K562 (cell line): ENCODE measurements at regions not wholly inside any gene's neighbourhood (a gene's known extent, or its start where the extent isn't known, plus 50 kb on each side); places are given as distances from the start of the nearest gene placed in this dataset.

Experiments used
- ATAC-seq: fragments of 200-7000 bp; cut with Tn5 transposase; 3 replicates; pipeline ENCODE4 v1.9.1; 2020; ENCODE audit warnings: moderate library complexity
- BruUV-seq: library from RNA; stranded (reverse); fragments of 400-500 nt; replicated peaks from 2 replicates; lab custom pipeline; 2021; lab: Mats Ljungman, UMichigan
- CTCF ChIA-PET: fragments of 300-600 bp; formaldehyde crosslinking; extraction: SDS; loops from one replicate; lab custom pipeline; 2021; ENCODE audit warnings: low intra/inter-chr PET ratio; lab: Yijun Ruan, JAX
- POLR2A ChIA-PET: fragments of 300-600, 350-650 bp; sonication (Branson Sonifier 250); formaldehyde crosslinking; extraction: SDS; loops from one replicate; lab custom pipeline; 2021; ENCODE audit warnings: antibody characterized with exemption, inconsistent platforms; lab: Yijun Ruan, JAX
- DNase-seq, 4 experiments: peaks; one replicate each; pipeline versions ENCODE4 v3.0.0 to v3.0.0-alpha.2; 2011 to 2018; ENCODE audit warnings: low spot score in 3 of 4, mixed read lengths in 3 of 4; ENCODE audit errors: extremely low read depth in 1 of 4
- FAIRE-seq: peaks from 2 replicates; lab custom pipeline; 2011; peaks lifted over from hg19 to GRCh38; lab: Jason Lieb, UNC
- H2AFZ ChIP-seq: 2 replicates; pipeline ENCODE4 v1.6.0; 2011; ENCODE audit warnings: low read depth, low read length, control low read depth, inconsistent platforms
- H3K27ac ChIP-seq: fragments of 200-600 bp; 3 replicates; pipeline ENCODE4 v1.8.0; 2011; ENCODE audit warnings: low read depth, mild to moderate bottlenecking, control low read depth, inconsistent platforms, low read length, moderate library complexity, mixed read lengths; ENCODE audit errors: extremely low read depth
- H3K27me3 ChIP-seq, 2 experiments: fragments of 300-600 bp in 1 of 2; 2 replicates in 1 of 2; 3 replicates in 1 of 2; pipeline versions ENCODE4 v1.6.0 to v1.8.0; 2011; ENCODE audit warnings: inconsistent platforms in 2 of 2, low read length in 2 of 2, mild to moderate bottlenecking in 1 of 2, mixed read lengths in 1 of 2, moderate library complexity in 1 of 2; ENCODE audit not compliant: control insufficient read depth in 2 of 2, insufficient read depth in 2 of 2
- H3K36me3 ChIP-seq: fragments of 300-600 bp; 3 replicates; pipeline ENCODE4 v1.8.0; 2011; ENCODE audit warnings: mild to moderate bottlenecking, low read length, inconsistent platforms; ENCODE audit not compliant: control insufficient read depth, insufficient read depth
- H3K4me1 ChIP-seq, 2 experiments: fragments of 200-600 bp in 1 of 2; replicated peaks in 1 of 2; 2 replicates in 1 of 2; 3 replicates in 1 of 2; pipeline versions ENCODE4 v1.5.1 to v1.8.0; 2011; ENCODE audit warnings: inconsistent platforms in 2 of 2, low read length in 2 of 2, mild to moderate bottlenecking in 1 of 2, mixed read lengths in 1 of 2, moderate library complexity in 1 of 2; ENCODE audit not compliant: control insufficient read depth in 2 of 2, insufficient read depth in 2 of 2
- H3K4me2 ChIP-seq: 2 replicates; pipeline ENCODE4 v1.6.1; 2011; ENCODE audit warnings: low read length, control low read depth, inconsistent platforms, mixed read lengths; ENCODE audit not compliant: insufficient read depth
- H3K4me3 ChIP-seq: fragments of 200-600 bp; sonication (generic), shearing (Covaris generic); 2 replicates; pipeline ENCODE4 v1.5.1; 2016; ENCODE audit warnings: control low read depth, inconsistent platforms
- H3K79me2 ChIP-seq: fragments of 200-600 bp; 3 replicates; pipeline ENCODE4 v1.8.0; 2011; ENCODE audit warnings: low read length, inconsistent platforms; ENCODE audit not compliant: control insufficient read depth, insufficient read depth
- H3K9ac ChIP-seq, 2 experiments: 2 replicates each; pipeline versions ENCODE4 v1.6.0 to v1.6.1; 2011; ENCODE audit warnings: low read depth in 2 of 2, low read length in 2 of 2, control low read depth in 1 of 2, inconsistent platforms in 1 of 2, mild to moderate bottlenecking in 1 of 2, mixed read lengths in 1 of 2; ENCODE audit not compliant: insufficient read depth in 1 of 2
- H3K9me1 ChIP-seq: one replicate; pipeline ENCODE4 v1.6.0; 2011; ENCODE audit warnings: inconsistent platforms, mild to moderate bottlenecking, low read length, moderate library complexity; ENCODE audit not compliant: control insufficient read depth, insufficient read depth
- H3K9me3 ChIP-seq: replicated peaks from 2 replicates; pipeline ENCODE4 v1.5.1; 2011; ENCODE audit warnings: low read depth, low read length, inconsistent platforms; ENCODE audit not compliant: control insufficient read depth, insufficient read depth
- H4K20me1 ChIP-seq: replicated peaks from 2 replicates; pipeline ENCODE4 v1.6.1; 2011; ENCODE audit warnings: low read length, inconsistent platforms, mixed read lengths; ENCODE audit not compliant: control insufficient read depth, insufficient read depth
- CREM ChIP-seq: IDR thresholded peaks from 2 replicates; pipeline ENCODE4 v1.6.1; 2014; ENCODE audit warnings: antibody characterized with exemption, low read depth
- MAZ ChIP-seq, 2 experiments: fragments of 450-650 bp in 1 of 2; sonication (generic) in 1 of 2; formaldehyde crosslinking; IDR thresholded peaks in 1 of 2; conservative IDR thresholded peaks in 1 of 2; 2 replicates each; pipeline versions ENCODE4 v1.4.0 to v1.5.0; 2020; ENCODE audit warnings: mild to moderate bottlenecking in 1 of 2, missing genetic modification reagents in 1 of 2
- TARDBP ChIP-seq: fragments of 450-650 bp; IDR thresholded peaks from 2 replicates; pipeline ENCODE4 v1.6.1; 2016
- YY1 ChIP-seq, 3 experiments: IDR thresholded peaks; 2 replicates each; pipeline ENCODE4 v1.6.1; 2011; ENCODE audit warnings: low read length in 2 of 3, mild to moderate bottlenecking in 2 of 3, moderate library complexity in 2 of 3, borderline replicate concordance in 1 of 3, control low read depth in 1 of 3, low read depth in 1 of 3; ENCODE audit not compliant: insufficient read depth in 3 of 3, insufficient replicate concordance in 2 of 3, control insufficient read depth in 1 of 3, insufficient read length in 1 of 3; ENCODE audit errors: extremely low read depth in 1 of 3
- ZNF551 ChIP-seq: fragments of 250-450 bp; sonication (Bioruptor Pico); IDR thresholded peaks from 2 replicates; pipeline ENCODE4 v1.5.0; 2021; ENCODE audit warnings: mild to moderate bottlenecking, moderate library complexity
- WGBS: fragments of 100-300 bp; shearing (Covaris generic); methylation state at CpG from one replicate; pipeline ENCODE4 v1.1.6; 2016; ENCODE audit warnings: low coverage, mixed read lengths; ENCODE audit not compliant: insufficient coverage; ENCODE audit errors: missing lambda C conversion rate; 5-methylcytosine and 5-hydroxymethylcytosine counted together
- in situ Hi-C: fragments of 300-500 bp; cut with MboI; formaldehyde crosslinking; loops from 4 replicates; pipeline ENCODE4 v1.15.0; 2018; ENCODE audit warnings: inconsistent platforms, mixed read lengths
- intact Hi-C: fragments of 100-400 bp; cut with micrococcal nuclease; formaldehyde crosslinking; loops from 2 replicates; pipeline ENCODE4 v1.14.2; 2022
- TF ChIP-seq, protein P1 (sequence below), 2 experiments: fragments of 200-800 bp in 1 of 2; sonication (Bioruptor generic) in 1 of 2; sonication (generic) in 1 of 2; formaldehyde crosslinking in 1 of 2; IDR thresholded peaks in 1 of 2; conservative IDR thresholded peaks in 1 of 2; 2 replicates each; pipeline versions ENCODE4 v1.5.0 to v1.6.1; 2016 to 2020; ENCODE audit warnings: missing compliant biosample characterization in 1 of 2, missing genetic modification characterization in 1 of 2, missing genetic modification reagents in 1 of 2
- TF ChIP-seq, protein P2 (sequence below): fragments of 250-450 bp; sonication (Bioruptor Pico); IDR thresholded peaks from 2 replicates; pipeline ENCODE4 v1.8.0; 2022; ENCODE audit warnings: moderate library complexity, mild to moderate bottlenecking, inconsistent platforms

DNA sequence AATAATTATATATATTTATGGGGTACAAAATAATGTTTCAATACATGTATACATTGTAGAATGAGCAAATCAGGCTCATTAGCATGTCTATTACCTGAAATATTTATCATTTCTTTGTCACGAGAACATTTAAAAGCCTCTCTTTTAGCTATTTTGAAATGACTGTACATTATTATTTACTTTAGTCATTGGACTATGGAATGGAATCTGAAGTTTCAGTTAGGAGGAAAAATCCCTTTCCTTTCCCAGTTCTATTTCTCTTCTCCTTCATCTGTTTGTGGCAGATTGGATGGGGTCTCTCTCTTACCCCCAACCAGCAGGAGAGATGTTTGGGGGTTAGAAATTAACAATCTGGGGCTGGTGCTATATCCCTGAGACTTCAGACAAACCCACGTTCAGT lies 292.5 kb upstream of the SFRP2 start:
- Histone ChIP-seq H3K36me3 (no peaks in the 10 kb centered on the region), H3K4me1 (no peaks in the 10 kb centered on the region), H3K4me3 (no peak overlapping the region), H3K9ac (no peak overlapping the region), H4K20me1 (no peaks in the 10 kb centered on the region), H3K27ac (no peak overlapping the region), H3K79me2 (no peaks in the 10 kb centered on the region), H3K9me1 (no peaks in the 10 kb centered on the region), H3K27me3 (no peaks in the 10 kb centered on the region), H3K9me3 (no peaks in the 10 kb centered on the region), H2AFZ (no peak overlapping the region), H3K4me2 (no peak overlapping the region)
- ATAC-seq (no peak), FAIRE-seq (no peak), DNase-seq (no peak)
- in situ Hi-C loops = no loop called here
- WGBS = 4% methylated on average over 2 of the region's 2 CpGs
- no TSS peak for BruUV-seq
- ChIA-PET CTCF (no interaction called here), POLR2A (no interaction called here)
- intact Hi-C loops = no loop called here
- TF ChIP-seq ZNF551 (CRISPR knock-in tag) (no peak), YY1 (IDR thresholded peaks at IDR 0.05; ENCODE audit: borderline replicate concordance in 1 of 3, control insufficient read depth in 1 of 3, extremely low read depth in 1 of 3, insufficient read depth in 3 of 3, insufficient read length in 1 of 3, insufficient replicate concordance in 2 of 3, low read depth in 1 of 3, low read length in 2 of 3) (no peak), CREM (no peak), MAZ (CRISPR knock-in tag; conservative IDR thresholded peaks at IDR 0.05 in 1 of 2, IDR thresholded peaks at IDR 0.05 in 1 of 2) (no peak), TARDBP (no peak)
- TF ChIP-seq, protein P1, sequence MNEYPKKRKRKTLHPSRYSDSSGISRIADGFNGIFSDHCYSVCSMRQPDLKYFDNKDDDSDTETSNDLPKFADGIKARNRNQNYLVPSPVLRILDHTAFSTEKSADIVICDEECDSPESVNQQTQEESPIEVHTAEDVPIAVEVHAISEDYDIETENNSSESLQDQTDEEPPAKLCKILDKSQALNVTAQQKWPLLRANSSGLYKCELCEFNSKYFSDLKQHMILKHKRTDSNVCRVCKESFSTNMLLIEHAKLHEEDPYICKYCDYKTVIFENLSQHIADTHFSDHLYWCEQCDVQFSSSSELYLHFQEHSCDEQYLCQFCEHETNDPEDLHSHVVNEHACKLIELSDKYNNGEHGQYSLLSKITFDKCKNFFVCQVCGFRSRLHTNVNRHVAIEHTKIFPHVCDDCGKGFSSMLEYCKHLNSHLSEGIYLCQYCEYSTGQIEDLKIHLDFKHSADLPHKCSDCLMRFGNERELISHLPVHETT (CRISPR knock-in tag; conservative IDR thresholded peaks at IDR 0.05 in 1 of 2, IDR thresholded peaks at IDR 0.05 in 1 of 2) = no peak
- TF ChIP-seq, protein P2, sequence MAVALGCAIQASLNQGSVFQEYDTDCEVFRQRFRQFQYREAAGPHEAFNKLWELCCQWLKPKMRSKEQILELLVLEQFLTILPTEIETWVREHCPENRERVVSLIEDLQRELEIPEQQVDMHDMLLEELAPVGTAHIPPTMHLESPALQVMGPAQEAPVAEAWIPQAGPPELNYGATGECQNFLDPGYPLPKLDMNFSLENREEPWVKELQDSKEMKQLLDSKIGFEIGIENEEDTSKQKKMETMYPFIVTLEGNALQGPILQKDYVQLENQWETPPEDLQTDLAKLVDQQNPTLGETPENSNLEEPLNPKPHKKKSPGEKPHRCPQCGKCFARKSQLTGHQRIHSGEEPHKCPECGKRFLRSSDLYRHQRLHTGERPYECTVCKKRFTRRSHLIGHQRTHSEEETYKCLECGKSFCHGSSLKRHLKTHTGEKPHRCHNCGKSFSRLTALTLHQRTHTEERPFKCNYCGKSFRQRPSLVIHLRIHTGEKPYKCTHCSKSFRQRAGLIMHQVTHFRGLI (CRISPR knock-in tag) = no peak
